Stimulated activated CD8-positive, alpha-beta memory T cell treated with anti-CD3 and anti-CD28 coated beads, Interleukin-2, amount 100 ng/mL, for 1 hour (primary cell): ENCODE measurements at regions not wholly inside any gene's neighbourhood (a gene's known extent, or its start where the extent isn't known, plus 50 kb on each side); places are given as distances from the start of the nearest gene placed in this dataset.

Experiments
- DNase-seq, 2 donors: peaks; one replicate each; pipeline ENCODE4 v3.0.0-alpha.2; 2020; ENCODE audit warnings: low read depth in 2 of 2

GRCh38 chr18:41459656-41460055, 495.4 kb upstream of the PIK3C3 start:
- no peak for DNase-seq

DNA sequence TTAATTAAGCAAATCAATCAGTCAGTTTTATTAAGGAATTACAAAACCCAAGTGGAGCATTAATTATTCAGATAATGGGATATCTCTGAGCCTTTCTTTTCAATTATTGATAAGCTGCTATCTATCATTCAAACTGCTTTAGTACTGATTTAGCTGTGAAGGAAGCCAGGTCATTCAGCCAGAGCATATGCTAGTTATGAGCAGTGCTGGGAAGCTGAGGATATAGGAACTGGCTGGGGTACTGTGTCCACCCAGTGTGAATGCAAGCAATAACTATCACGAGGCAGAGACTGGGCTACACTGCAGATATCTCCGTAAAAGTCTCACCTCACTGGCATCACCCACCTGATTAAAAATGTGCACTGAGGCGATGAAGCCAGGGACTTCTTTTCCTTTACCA, 496.7 kb upstream of the PIK3C3 start:
- no peak for DNase-seq

- no peak for DNase-seq
Observed at GRCh38 chr18:41457765-41458326, 497.2 kb upstream of the PIK3C3 start.

GRCh38 chr18:41456831-41457230, 498.2 kb upstream of the PIK3C3 start:
- no peak for DNase-seq

GRCh38 chr18:41449612-41450011, 505.4 kb upstream of the PIK3C3 start:
- DNase-seq: no peak

DNA sequence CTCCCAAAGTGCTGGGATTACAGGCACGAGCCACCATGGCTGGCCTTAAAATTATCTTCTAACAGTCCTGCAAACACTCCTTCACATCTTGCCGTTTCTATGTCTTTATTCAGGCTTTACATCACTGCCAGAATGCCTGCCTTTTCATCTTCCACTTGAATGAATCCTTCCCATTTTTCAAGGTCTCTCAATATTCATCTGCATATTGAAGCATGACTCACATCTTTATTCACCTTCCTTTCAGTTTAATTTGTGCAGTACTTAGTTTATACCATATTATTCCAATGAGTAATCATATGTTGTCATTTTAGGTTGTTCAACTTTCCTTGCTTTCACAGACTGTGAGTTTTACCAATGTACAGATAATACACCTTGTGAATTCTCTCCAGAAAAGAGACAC, 510.1 kb upstream of the PIK3C3 start:
- DNase-seq: no peak

- no peak for DNase-seq
Observed at GRCh38 chr18:41436772-41437171, 518.3 kb upstream of the PIK3C3 start.

DNA sequence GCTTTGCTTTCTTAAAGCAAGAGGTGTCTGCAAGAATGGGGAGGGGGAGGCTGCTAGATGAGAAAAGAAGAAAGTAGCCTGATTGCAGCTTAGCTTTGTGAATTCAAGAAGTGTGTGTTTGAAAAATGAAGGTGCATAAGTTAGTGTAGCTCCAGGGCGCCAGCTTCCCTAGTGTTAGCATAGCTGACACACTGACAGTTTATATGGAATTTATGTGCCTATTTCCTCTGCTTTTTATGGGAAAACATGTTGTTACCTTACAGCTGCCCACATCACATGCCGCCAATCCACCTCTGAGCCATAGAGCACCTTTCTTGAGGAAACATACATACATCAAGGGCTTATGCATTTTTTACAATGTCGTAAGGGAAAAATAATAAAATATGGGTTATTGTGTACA, 536.4 kb upstream of the PIK3C3 start:
- DNase-seq: no peak

- no peak for DNase-seq
Observed at GRCh38 chr18:41416044-41416443, 539.0 kb upstream of the PIK3C3 start.

DNA sequence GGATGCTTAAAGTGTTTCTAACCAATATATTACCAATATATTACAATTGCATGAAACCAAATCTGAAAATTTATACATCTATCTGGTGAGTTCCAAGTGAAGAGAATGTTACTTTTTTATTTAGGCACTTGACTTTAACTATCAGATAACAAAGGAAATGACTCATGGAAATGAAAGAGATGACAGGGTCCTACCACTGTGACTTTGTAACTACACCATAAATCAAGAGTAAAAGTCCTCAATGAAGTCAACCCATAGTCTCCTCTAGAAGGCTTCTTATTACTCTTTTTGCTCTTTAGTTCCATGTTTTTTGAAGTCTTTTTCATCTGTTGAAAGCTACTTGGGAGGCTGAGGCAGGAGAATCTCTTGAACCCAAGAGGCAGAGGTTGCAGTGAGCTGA, 545.0 kb upstream of the PIK3C3 start:
- DNase-seq: no peak

GRCh38 chr18:41406834-41407233, 548.2 kb upstream of the PIK3C3 start:
- no peak for DNase-seq

GRCh38 chr18:41396861-41397260, 558.2 kb upstream of the PIK3C3 start:
- no peak for DNase-seq

GRCh38 chr18:41396211-41396610, 558.8 kb upstream of the PIK3C3 start:
- DNase-seq: no peak

- no peak for DNase-seq
Observed at GRCh38 chr18:41395695-41396094, 559.3 kb upstream of the PIK3C3 start.

- no peak for DNase-seq
Observed at GRCh38 chr18:41391616-41392595, 563.1 kb upstream of the PIK3C3 start.

GRCh38 chr18:41390309-41390708, 564.7 kb upstream of the PIK3C3 start:
- DNase-seq: no peak

- DNase-seq: no peak
Observed at GRCh38 chr18:41378598-41378997, 576.4 kb upstream of the PIK3C3 start.

DNA sequence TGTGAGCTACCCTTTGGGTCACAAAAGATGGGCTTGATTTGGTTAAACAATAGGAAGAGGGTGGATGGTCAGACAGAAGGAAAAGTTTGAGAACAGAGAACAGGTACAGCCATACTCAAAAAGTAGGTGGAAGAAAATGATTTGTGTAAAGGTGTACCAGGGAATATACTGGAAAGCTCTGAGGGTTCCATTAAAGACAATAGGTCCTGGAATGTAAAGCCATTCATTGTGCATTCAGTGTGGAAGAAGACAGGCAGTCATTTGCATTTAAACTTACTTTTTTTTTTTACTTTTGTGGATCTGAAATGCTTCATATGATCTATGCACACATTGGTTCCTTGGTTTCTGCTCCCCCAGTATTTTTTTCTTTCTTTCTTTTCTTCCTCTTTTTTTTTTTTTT, 581.4 kb upstream of the PIK3C3 start:
- DNase-seq: no peak

GRCh38 chr18:41372046-41372665, 582.9 kb upstream of the PIK3C3 start:
- DNase-seq: no peak

GRCh38 chr18:41371156-41372045, 583.6 kb upstream of the PIK3C3 start:
- no peak for DNase-seq

DNA sequence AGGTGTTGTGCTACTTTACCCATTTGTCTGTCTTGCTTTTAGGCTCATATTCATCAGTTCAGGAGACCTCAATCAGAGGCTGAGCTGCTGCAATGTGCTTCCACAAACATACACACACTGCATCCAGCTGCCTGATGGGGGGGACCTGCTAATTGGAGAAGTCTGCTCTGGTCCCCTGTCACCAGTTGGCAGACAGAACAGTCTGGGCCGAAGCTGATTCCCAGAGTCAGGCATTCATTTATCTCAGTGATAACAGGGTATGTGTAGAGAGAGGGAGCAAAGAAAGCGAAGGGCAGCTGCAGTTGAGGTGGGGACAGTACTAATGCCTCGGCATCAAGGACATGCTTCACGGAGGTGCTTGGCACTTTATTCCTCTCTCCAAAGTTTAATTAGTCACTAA, 584.3 kb upstream of the PIK3C3 start:
- no peak for DNase-seq

- DNase-seq: no peak
Observed at GRCh38 chr18:41357708-41358107, 597.3 kb upstream of the PIK3C3 start.
